Fibroblast of lung (primary cell): ENCODE measurements at regions not wholly inside any gene's neighbourhood (a gene's known extent, or its start where the extent isn't known, plus 50 kb on each side); places are given as distances from the start of the nearest gene placed in this dataset.

Source experiments
- DNase-seq, 2 donors: peaks; one replicate each; pipeline versions ENCODE4 v3.0.0 to v3.0.0-alpha.2; 2010; ENCODE audit warnings: low read depth in 2 of 2
- H2AFZ ChIP-seq: 2 replicates; pipeline ENCODE4 v1.5.1; 2012; ENCODE audit warnings: low read length, control low read depth, inconsistent platforms
- H3K27ac ChIP-seq: 2 replicates; pipeline ENCODE4 v1.5.1; 2011; ENCODE audit warnings: low read length, control low read depth; ENCODE audit not compliant: insufficient read depth
- H3K27me3 ChIP-seq: 2 replicates; pipeline ENCODE4 v1.5.1; 2011; ENCODE audit warnings: mild to moderate bottlenecking, low read length; ENCODE audit not compliant: control insufficient read depth, insufficient read depth
- H3K36me3 ChIP-seq: 2 replicates; pipeline ENCODE4 v1.5.1; 2011; ENCODE audit warnings: low read length; ENCODE audit not compliant: control insufficient read depth, insufficient read depth
- H3K4me1 ChIP-seq: 2 replicates; pipeline ENCODE4 v1.5.1; 2011; ENCODE audit warnings: low read length; ENCODE audit not compliant: control insufficient read depth, insufficient read depth; ENCODE audit errors: extremely low read depth
- H3K4me2 ChIP-seq: 2 replicates; pipeline ENCODE4 v1.5.1; 2011; ENCODE audit warnings: low read length, control low read depth; ENCODE audit not compliant: insufficient read depth; ENCODE audit errors: extremely low read depth
- H3K4me3 ChIP-seq, 4 experiments: fragments of 200-600 bp in 1 of 4; sonication (generic) in 1 of 4; replicated peaks in 1 of 4; 2 replicates each; pipeline ENCODE4 v1.5.1; 2011 to 2016; ENCODE audit warnings: low read length in 4 of 4, low read depth in 3 of 4, mild to moderate bottlenecking in 3 of 4, control low read depth in 2 of 4, inconsistent platforms in 1 of 4, mixed read lengths in 1 of 4; ENCODE audit not compliant: insufficient read depth in 1 of 4; ENCODE audit errors: control extremely low read depth in 1 of 4
- H3K79me2 ChIP-seq: 2 replicates; pipeline ENCODE4 v1.5.1; 2012; ENCODE audit warnings: mild to moderate bottlenecking, low read length, inconsistent platforms; ENCODE audit not compliant: control insufficient read depth, insufficient read depth
- H3K9ac ChIP-seq: 2 replicates; pipeline ENCODE4 v1.5.1; 2011; ENCODE audit warnings: mild to moderate bottlenecking, low read length, control low read depth; ENCODE audit not compliant: insufficient read depth
- H3K9me3 ChIP-seq: 2 replicates; pipeline ENCODE4 v1.5.1; 2012; ENCODE audit warnings: low read depth, low read length; ENCODE audit not compliant: control insufficient read depth, insufficient read depth
- H4K20me1 ChIP-seq: 2 replicates; pipeline ENCODE4 v1.5.1; 2011; ENCODE audit warnings: low read length; ENCODE audit not compliant: control insufficient read depth, insufficient read depth; ENCODE audit errors: extremely low read depth
- CTCF ChIP-seq, 2 donors: IDR thresholded peaks in 1 of 2; conservative IDR thresholded peaks in 1 of 2; 1 replicate in 1 of 2; 2 replicates in 1 of 2; pipeline ENCODE4 v1.5.1; 2011 to 2012; ENCODE audit warnings: low read length in 2 of 2, control low read depth in 1 of 2, inconsistent platforms in 1 of 2, low read depth in 1 of 2, mild to moderate bottlenecking in 1 of 2
- EZH2 ChIP-seq: IDR thresholded peaks from 2 replicates; pipeline ENCODE4 v1.5.1; 2012; ENCODE audit warnings: low read length, control low read depth, mild to moderate bottlenecking; ENCODE audit errors: missing control alignments

- Histone ChIP-seq H3K4me3 (no peak overlapping the region), H3K27me3 (no peaks in the 10 kb centered on the region), H3K27ac (no peak overlapping the region), H3K36me3 (no peaks in the 10 kb centered on the region), H3K9me3 (no peaks in the 10 kb centered on the region), H3K4me2 (no peak overlapping the region), H3K79me2 (no peaks in the 10 kb centered on the region), H4K20me1 (no peaks in the 10 kb centered on the region), H2AFZ (no peak overlapping the region), H3K4me1 (no peaks in the 10 kb centered on the region), H3K9ac (no peak overlapping the region)
- no peak for TF ChIP-seq CTCF (conservative IDR thresholded peaks at IDR 0.05 in 1 of 2, IDR thresholded peaks at IDR 0.05 in 1 of 2; ENCODE audit: low read depth in 1 of 2, low read length in 2 of 2)
- no peak for TF ChIP-seq EZH2
- no peak for DNase-seq
Measured at GRCh38 chr12:67154901-67155300, 114.3 kb upstream of the CAND1 start.

- H3K9ac ChIP-seq, result no peak overlapping the region
- H2AFZ ChIP-seq, result no peak overlapping the region
- H3K4me3 ChIP-seq, result no peak overlapping the region
- no peaks in the 10 kb centered on the region for H3K36me3 ChIP-seq
- peak in 1 of 2 donors; percentile 43 for DNase-seq
- H3K27ac ChIP-seq, result no peak overlapping the region
- no peaks in the 10 kb centered on the region for H3K79me2 ChIP-seq
- H3K4me2 ChIP-seq, result no peak overlapping the region
- H4K20me1 ChIP-seq, result no peaks in the 10 kb centered on the region
- no peaks in the 10 kb centered on the region for H3K4me1 ChIP-seq
- TF ChIP-seq EZH2 (no peak), CTCF (conservative IDR thresholded peaks at IDR 0.05 in 1 of 2, IDR thresholded peaks at IDR 0.05 in 1 of 2; ENCODE audit: low read depth in 1 of 2, low read length in 2 of 2) (no peak)
- H3K27me3 ChIP-seq, result no peaks in the 10 kb centered on the region
- no peaks in the 10 kb centered on the region for H3K9me3 ChIP-seq
Measured at GRCh38 chr12:67155863-67156262, 113.3 kb upstream of the CAND1 start.

GRCh38 chr12:67161322-67161918 is 107.7 kb upstream of the CAND1 start:
- no peaks in the 10 kb centered on the region for H3K79me2 ChIP-seq
- no peaks in the 10 kb centered on the region for H3K36me3 ChIP-seq
- no peaks in the 10 kb centered on the region for H3K4me1 ChIP-seq
- TF ChIP-seq EZH2 (no peak), CTCF (conservative IDR thresholded peaks at IDR 0.05 in 1 of 2, IDR thresholded peaks at IDR 0.05 in 1 of 2; ENCODE audit: low read depth in 1 of 2, low read length in 2 of 2) (peak; percentile 50 to 53)
- H3K4me3 ChIP-seq, result no peak overlapping the region
- H3K9ac ChIP-seq, result no peak overlapping the region
- H4K20me1 ChIP-seq, result no peaks in the 10 kb centered on the region
- H3K4me2 ChIP-seq, result no peak overlapping the region
- DNase-seq, result peak; percentile 22 to 29
- no peak overlapping the region for H2AFZ ChIP-seq
- H3K9me3 ChIP-seq, result no peaks in the 10 kb centered on the region
- no peak overlapping the region for H3K27ac ChIP-seq
- no peaks in the 10 kb centered on the region for H3K27me3 ChIP-seq
